ENCODE measurements at regions not wholly inside any gene's neighbourhood (a gene's known extent, or its start where the extent isn't known, plus 50 kb on each side); places are given as distances from the start of the nearest gene placed in this dataset.

- Histone ChIP-seq H4K8ac (ENCODE audit: low read depth in 2 of 2, low read length in 2 of 2) (no peak overlapping the region), H3K56ac (ENCODE audit: extremely low read depth, insufficient read depth, low read length) (no peak overlapping the region), H3K9me1 (ENCODE audit: insufficient read depth, low read length) (no peaks in the 10 kb centered on the region; the same call in 1 of the 2 replicates), H2BK20ac (ENCODE audit: low read depth, low read length) (no peak overlapping the region), H2BK15ac (ENCODE audit: low read depth, low read length) (no peak overlapping the region), H2AK5ac (ENCODE audit: low read depth, low read length) (no peak overlapping the region), H3K23ac (ENCODE audit: low read depth, low read length) (no peak overlapping the region), H2BK5ac (ENCODE audit: low read depth, low read length, poor library complexity, severe bottlenecking) (no peak overlapping the region), H4K20me1 (ENCODE audit: insufficient read depth, low read length) (no peaks in the 10 kb centered on the region), H3K9ac (ENCODE audit: low read depth, low read length) (no peak overlapping the region), H3K27me3 (ENCODE audit: control insufficient read depth, insufficient read depth, low read length) (peaks cover 13% of the 10 kb centered on the region; the same call in 1 of the 2 replicates), H3K36me3 (ENCODE audit: control insufficient read depth, insufficient read depth, low read length) (no peaks in the 10 kb centered on the region), H3K9me3 (ENCODE audit: control insufficient read depth, insufficient read depth, low read length) (no peaks in the 10 kb centered on the region), H4K5ac (ENCODE audit: low read depth, low read length) (no peak overlapping the region; the same call in 1 of the 2 replicates), H3K79me1 (ENCODE audit: low read depth in 1 of 2, low read length in 2 of 2) (no peaks in the 10 kb centered on the region), H3K4me3 (ENCODE audit: insufficient read depth, low read depth, low read length) (no peak overlapping the region), H2AFZ (replicated peaks; ENCODE audit: low read length, poor library complexity) (no peak overlapping the region), H3K18ac (ENCODE audit: low read depth, low read length) (no peak overlapping the region; the same call in 1 of the 2 replicates), H4K91ac (ENCODE audit: insufficient read depth, low read depth, low read length) (no peak overlapping the region), H3K4me2 (ENCODE audit: low read depth, low read length) (no peak overlapping the region), H3K27ac (ENCODE audit: insufficient read depth, low read length) (no peak overlapping the region), H3K4ac (ENCODE audit: low read depth, low read length) (no peak overlapping the region), H3K4me1 (ENCODE audit: control insufficient read depth, insufficient read depth, low read length) (peaks cover 5% of the 10 kb centered on the region; the same call in 1 of the 2 replicates), H2BK120ac (ENCODE audit: low read depth, low read length) (no peak overlapping the region), H2AK9ac (replicated peaks; ENCODE audit: low read depth, low read length, poor library complexity) (no peak overlapping the region), H3K14ac (replicated peaks; ENCODE audit: low read depth, low read length) (no peak overlapping the region)
- dilution Hi-C loops (cut with HindIII; ENCODE audit: low sequenced_read_pairs, unreplicated experiment) (no loop called here), in situ Hi-C loops (cut with MboI; ENCODE audit: low sequenced_read_pairs) (no loop called here), intact Hi-C loops (cut with micrococcal nuclease) (no loop called here)
- CTCF ChIA-PET, result no interaction called here
- no peak for TF ChIP-seq BHLHE40 (IDR thresholded peaks at IDR 0.05; ENCODE audit: low read depth, low read length)
- TF ChIP-seq, protein P1, sequence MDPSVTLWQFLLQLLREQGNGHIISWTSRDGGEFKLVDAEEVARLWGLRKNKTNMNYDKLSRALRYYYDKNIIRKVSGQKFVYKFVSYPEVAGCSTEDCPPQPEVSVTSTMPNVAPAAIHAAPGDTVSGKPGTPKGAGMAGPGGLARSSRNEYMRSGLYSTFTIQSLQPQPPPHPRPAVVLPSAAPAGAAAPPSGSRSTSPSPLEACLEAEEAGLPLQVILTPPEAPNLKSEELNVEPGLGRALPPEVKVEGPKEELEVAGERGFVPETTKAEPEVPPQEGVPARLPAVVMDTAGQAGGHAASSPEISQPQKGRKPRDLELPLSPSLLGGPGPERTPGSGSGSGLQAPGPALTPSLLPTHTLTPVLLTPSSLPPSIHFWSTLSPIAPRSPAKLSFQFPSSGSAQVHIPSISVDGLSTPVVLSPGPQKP (IDR thresholded peaks at IDR 0.05; ENCODE audit: borderline replicate concordance, low read depth, low read length), result no peak
- DNase-seq (no peak), ATAC-seq (ENCODE audit: low read depth) (peak; percentile 42)
- no TSS peak for BruUV-seq (replicated peaks)
- WGBS, 2 experiments (ENCODE audit: extremely low coverage in 2 of 2, insufficient read length in 1 of 2), result 43% methylated on average over 2 of the region's 3 CpGs; no CpG with 5 or more reads in 1 of the 2 experiments
- POLR2A ChIA-PET (ENCODE audit: unreplicated experiment), result no interaction called here
Measured at GRCh38 chr18:45365835-45366234, 249.4 kb upstream of the SLC14A2 start.

Measured in IMR-90 (cell line).